ENCODE measurements at regions not wholly inside any gene's neighbourhood (a gene's known extent, or its start where the extent isn't known, plus 50 kb on each side); places are given as distances from the start of the nearest gene placed in this dataset.

- TF ChIP-seq CTCF (IDR thresholded peaks at IDR 0.05) (peak; percentile 86), EZH2 (IDR thresholded peaks at IDR 0.05) (no peak), EZH2phosphoT487 (IDR thresholded peaks at IDR 0.05) (no peak)
Measured at GRCh38 chr6:137707590-137708360, 159.3 kb upstream of the TNFAIP3 start.

All from neural progenitor cell (in vitro differentiated cells).